T1000 (cell line): ENCODE measurements at regions not wholly inside any gene's neighbourhood (a gene's known extent, or its start where the extent isn't known, plus 50 kb on each side); places are given as distances from the start of the nearest gene placed in this dataset.

Source experiments
- DNase-seq: peaks from one replicate; lab custom pipeline; 2025; ENCODE audit warnings: mixed read lengths; lab: John Stamatoyannopoulos, UW

- DNase-seq, result no peak
Measured at GRCh38 chr2:13877571-13877970, 754.9 kb upstream of the LRATD1 start.

- no peak for DNase-seq
Measured at GRCh38 chr2:13884291-13884976, 748.1 kb upstream of the LRATD1 start.

GRCh38 chr2:13901526-13901925 is 731.0 kb upstream of the LRATD1 start:
- no peak for DNase-seq

GRCh38 chr2:13905831-13906230 is 726.7 kb upstream of the LRATD1 start:
- DNase-seq, result no peak

GRCh38 chr2:13916066-13916465 is 716.5 kb upstream of the LRATD1 start:
- DNase-seq, result no peak

- no peak for DNase-seq
Measured at GRCh38 chr2:13917958-13918357, 714.6 kb upstream of the LRATD1 start.

- no peak for DNase-seq
Measured at GRCh38 chr2:13919981-13920382, 712.5 kb upstream of the LRATD1 start.

- DNase-seq, result no peak
Measured at GRCh38 chr2:13921245-13921644, 711.3 kb upstream of the LRATD1 start.

GRCh38 chr2:13923823-13924222 is 708.7 kb upstream of the LRATD1 start:
- DNase-seq, result no peak

- DNase-seq, result no peak
Measured at GRCh38 chr2:13942111-13942510, 690.4 kb upstream of the LRATD1 start.

- DNase-seq, result no peak
Measured at GRCh38 chr2:13950761-13951160, 681.8 kb upstream of the LRATD1 start.

GRCh38 chr2:13968811-13969210 is 663.7 kb upstream of the LRATD1 start:
- no peak for DNase-seq

GRCh38 chr2:13986119-13986720 is 646.3 kb upstream of the LRATD1 start:
- DNase-seq, result no peak

GRCh38 chr2:13996527-13996926 is 636.0 kb upstream of the LRATD1 start:
- no peak for DNase-seq

GRCh38 chr2:14011190-14011589 is 621.3 kb upstream of the LRATD1 start:
- DNase-seq, result no peak

GRCh38 chr2:14015113-14015630 is 617.3 kb upstream of the LRATD1 start:
- no peak for DNase-seq

- no peak for DNase-seq
Measured at GRCh38 chr2:14016289-14016955, 616.1 kb upstream of the LRATD1 start.

GRCh38 chr2:14018620-14019019 is 613.9 kb upstream of the LRATD1 start:
- DNase-seq, result no peak

- DNase-seq, result no peak
Measured at GRCh38 chr2:14023558-14023957, 609.0 kb upstream of the LRATD1 start.

- no peak for DNase-seq
Measured at GRCh38 chr2:14039134-14039533, 593.4 kb upstream of the LRATD1 start.

GRCh38 chr2:14047491-14047890 is 585.0 kb upstream of the LRATD1 start:
- no peak for DNase-seq

GRCh38 chr2:14051401-14051800 is 581.1 kb upstream of the LRATD1 start:
- no peak for DNase-seq

- no peak for DNase-seq
Measured at GRCh38 chr2:14053105-14053504, 579.4 kb upstream of the LRATD1 start.
